ENCODE measurements at regions not wholly inside any gene's neighbourhood (a gene's known extent, or its start where the extent isn't known, plus 50 kb on each side); places are given as distances from the start of the nearest gene placed in this dataset.

DNA sequence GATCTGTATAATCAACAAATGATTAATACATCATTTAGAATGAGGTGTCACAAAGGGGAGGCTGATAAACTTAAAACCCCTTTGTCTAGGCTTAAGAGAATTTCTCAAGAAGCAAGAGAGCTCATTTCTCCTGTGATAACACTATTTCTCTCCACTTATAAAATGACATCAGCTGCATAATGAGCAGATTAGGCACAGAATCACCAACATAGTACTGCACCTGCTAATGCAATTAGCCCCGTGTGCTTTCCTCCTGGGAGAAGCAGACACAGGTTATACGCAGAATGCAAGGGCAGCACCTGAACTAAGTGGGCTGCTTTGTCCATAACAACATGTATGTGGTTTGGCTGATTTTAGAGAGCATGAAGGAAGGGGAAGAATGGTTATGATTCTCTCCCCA, 515.3 kb upstream of the CFAP20DC start:
- no peaks in the 10 kb centered on the region for H3K9me2 ChIP-seq (replicated peaks; ENCODE audit: insufficient read depth)
- 86% methylated on average over 2 of the region's 2 CpGs for WGBS (ENCODE audit: low lambda C conversion rate, missing lambda C conversion rate)
- no peaks in the 10 kb centered on the region for H4K20me1 ChIP-seq (ENCODE audit: insufficient read depth, poor library complexity, severe bottlenecking)
- no peak overlapping the region for H2AFZ ChIP-seq
- no peak overlapping the region for H3K27ac ChIP-seq
- no peaks in the 10 kb centered on the region for H3K9me3 ChIP-seq (ENCODE audit: low read depth)
- no peaks in the 10 kb centered on the region for H3K79me2 ChIP-seq
- peaks cover 10% of the 10 kb centered on the region for H3K27me3 ChIP-seq
- TF ChIP-seq EZH2phosphoT487 (IDR thresholded peaks at IDR 0.05; ENCODE audit: low read depth, severe bottlenecking, unreplicated experiment) (no peak), EZH2 (IDR thresholded peaks at IDR 0.05; ENCODE audit: borderline replicate concordance) (no peak)
- TF ChIP-seq, protein P1, sequence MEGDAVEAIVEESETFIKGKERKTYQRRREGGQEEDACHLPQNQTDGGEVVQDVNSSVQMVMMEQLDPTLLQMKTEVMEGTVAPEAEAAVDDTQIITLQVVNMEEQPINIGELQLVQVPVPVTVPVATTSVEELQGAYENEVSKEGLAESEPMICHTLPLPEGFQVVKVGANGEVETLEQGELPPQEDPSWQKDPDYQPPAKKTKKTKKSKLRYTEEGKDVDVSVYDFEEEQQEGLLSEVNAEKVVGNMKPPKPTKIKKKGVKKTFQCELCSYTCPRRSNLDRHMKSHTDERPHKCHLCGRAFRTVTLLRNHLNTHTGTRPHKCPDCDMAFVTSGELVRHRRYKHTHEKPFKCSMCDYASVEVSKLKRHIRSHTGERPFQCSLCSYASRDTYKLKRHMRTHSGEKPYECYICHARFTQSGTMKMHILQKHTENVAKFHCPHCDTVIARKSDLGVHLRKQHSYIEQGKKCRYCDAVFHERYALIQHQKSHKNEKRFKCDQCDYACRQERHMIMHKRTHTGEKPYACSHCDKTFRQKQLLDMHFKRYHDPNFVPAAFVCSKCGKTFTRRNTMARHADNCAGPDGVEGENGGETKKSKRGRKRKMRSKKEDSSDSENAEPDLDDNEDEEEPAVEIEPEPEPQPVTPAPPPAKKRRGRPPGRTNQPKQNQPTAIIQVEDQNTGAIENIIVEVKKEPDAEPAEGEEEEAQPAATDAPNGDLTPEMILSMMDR (IDR thresholded peaks at IDR 0.05; ENCODE audit: poor library complexity): no peak
- H3K36me3 ChIP-seq (replicated peaks; ENCODE audit: insufficient read depth, low read depth): no peaks in the 10 kb centered on the region
- H3K4me2 ChIP-seq: no peak overlapping the region
- H3K4me1 ChIP-seq (ENCODE audit: insufficient read depth): no peaks in the 10 kb centered on the region
- no peak for DNase-seq (ENCODE audit: low spot score)
- no peak overlapping the region for H3K4me3 ChIP-seq

DNA sequence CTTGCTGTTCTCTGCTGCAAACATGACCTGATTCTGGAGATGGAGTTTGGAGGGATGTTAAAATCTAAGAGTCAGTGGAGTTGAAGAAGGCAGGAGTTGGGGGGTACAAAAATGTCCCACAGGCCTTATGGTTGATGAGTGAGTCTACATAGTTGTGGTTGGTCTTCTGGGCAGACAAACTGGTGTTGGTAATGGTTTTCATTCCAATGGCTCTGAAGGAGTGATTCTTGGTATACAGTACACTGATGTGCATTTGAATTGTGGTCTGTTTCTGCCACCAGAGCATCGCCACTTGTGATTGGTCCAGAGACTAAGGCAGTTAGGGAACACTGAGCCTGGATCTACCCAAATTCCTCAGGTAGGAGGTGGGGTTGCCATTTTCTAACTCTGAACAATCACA, 514.1 kb upstream of the CFAP20DC start:
- 89% methylated on average over 1 of the region's 1 CpG for whole genome bisulfite sequencing (ENCODE audit: low lambda C conversion rate, missing lambda C conversion rate)
- no peak overlapping the region for H3K4me2 ChIP-seq
- H3K9me3 ChIP-seq (ENCODE audit: low read depth): no peaks in the 10 kb centered on the region
- no peaks in the 10 kb centered on the region for H4K20me1 ChIP-seq (ENCODE audit: insufficient read depth, poor library complexity, severe bottlenecking)
- H2AFZ ChIP-seq: no peak overlapping the region
- DNase-seq (ENCODE audit: low spot score): no peak
- no peaks in the 10 kb centered on the region for H3K4me1 ChIP-seq (ENCODE audit: insufficient read depth)
- no peaks in the 10 kb centered on the region for H3K36me3 ChIP-seq (replicated peaks; ENCODE audit: insufficient read depth, low read depth)
- H3K9me2 ChIP-seq (replicated peaks; ENCODE audit: insufficient read depth): no peaks in the 10 kb centered on the region
- peaks cover 10% of the 10 kb centered on the region for H3K27me3 ChIP-seq
- H3K4me3 ChIP-seq: no peak overlapping the region
- no peak overlapping the region for H3K27ac ChIP-seq
- H3K79me2 ChIP-seq: no peaks in the 10 kb centered on the region
- TF ChIP-seq EZH2 (IDR thresholded peaks at IDR 0.05; ENCODE audit: borderline replicate concordance): no peak
- no peak for TF ChIP-seq EZH2phosphoT487 (IDR thresholded peaks at IDR 0.05; ENCODE audit: low read depth, severe bottlenecking, unreplicated experiment)
- TF ChIP-seq, protein P1 (IDR thresholded peaks at IDR 0.05; ENCODE audit: poor library complexity): no peak

DNA sequence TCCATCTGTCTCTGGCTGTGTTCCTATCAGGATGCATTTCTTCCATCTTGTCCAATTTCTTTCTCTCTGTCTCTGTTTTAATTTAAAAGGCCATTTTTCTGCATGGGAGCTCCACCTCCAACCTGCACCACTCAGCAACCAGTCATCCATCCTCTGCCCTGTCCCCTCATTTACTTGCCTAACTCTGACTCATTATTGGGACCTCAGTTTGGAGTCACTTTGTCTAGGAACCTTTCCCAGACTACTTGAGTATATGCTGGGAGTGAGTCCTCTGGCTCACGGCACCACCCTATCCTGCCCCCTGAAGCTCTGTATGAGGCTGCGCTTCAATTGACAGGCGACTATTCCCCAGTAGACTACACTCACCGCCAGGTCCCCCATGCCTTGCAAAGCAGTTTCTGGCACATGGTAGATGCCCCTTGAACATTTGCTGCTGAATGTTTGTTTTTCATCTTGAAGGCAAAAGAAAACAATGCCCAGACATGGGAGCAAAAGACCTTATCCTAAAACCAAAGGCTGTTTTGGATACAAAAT, 513.3 kb upstream of the CFAP20DC start:
- 97% methylated on average over 4 of the region's 4 CpGs for WGBS (ENCODE audit: low lambda C conversion rate, missing lambda C conversion rate)
- no peaks in the 10 kb centered on the region for H3K9me2 ChIP-seq (replicated peaks; ENCODE audit: insufficient read depth)
- no peaks in the 10 kb centered on the region for H3K4me1 ChIP-seq (ENCODE audit: insufficient read depth)
- no peaks in the 10 kb centered on the region for H3K9me3 ChIP-seq (ENCODE audit: low read depth)
- no peak overlapping the region for H2AFZ ChIP-seq
- no peaks in the 10 kb centered on the region for H4K20me1 ChIP-seq (ENCODE audit: insufficient read depth, poor library complexity, severe bottlenecking)
- DNase-seq (ENCODE audit: low spot score): no peak
- no peak for TF ChIP-seq EZH2phosphoT487 (IDR thresholded peaks at IDR 0.05; ENCODE audit: low read depth, severe bottlenecking, unreplicated experiment)
- no peak for TF ChIP-seq EZH2 (IDR thresholded peaks at IDR 0.05; ENCODE audit: borderline replicate concordance)
- TF ChIP-seq, protein P1 (IDR thresholded peaks at IDR 0.05; ENCODE audit: poor library complexity): no peak
- H3K79me2 ChIP-seq: no peaks in the 10 kb centered on the region
- peaks cover 10% of the 10 kb centered on the region for H3K27me3 ChIP-seq
- H3K36me3 ChIP-seq (replicated peaks; ENCODE audit: insufficient read depth, low read depth): no peaks in the 10 kb centered on the region
- H3K4me2 ChIP-seq: no peak overlapping the region
- no peak overlapping the region for H3K27ac ChIP-seq
- H3K4me3 ChIP-seq: no peak overlapping the region

All from hepatocyte (in vitro differentiated cells).